ENCODE measurements at regions not wholly inside any gene's neighbourhood (a gene's known extent, or its start where the extent isn't known, plus 50 kb on each side); places are given as distances from the start of the nearest gene placed in this dataset.

DNA sequence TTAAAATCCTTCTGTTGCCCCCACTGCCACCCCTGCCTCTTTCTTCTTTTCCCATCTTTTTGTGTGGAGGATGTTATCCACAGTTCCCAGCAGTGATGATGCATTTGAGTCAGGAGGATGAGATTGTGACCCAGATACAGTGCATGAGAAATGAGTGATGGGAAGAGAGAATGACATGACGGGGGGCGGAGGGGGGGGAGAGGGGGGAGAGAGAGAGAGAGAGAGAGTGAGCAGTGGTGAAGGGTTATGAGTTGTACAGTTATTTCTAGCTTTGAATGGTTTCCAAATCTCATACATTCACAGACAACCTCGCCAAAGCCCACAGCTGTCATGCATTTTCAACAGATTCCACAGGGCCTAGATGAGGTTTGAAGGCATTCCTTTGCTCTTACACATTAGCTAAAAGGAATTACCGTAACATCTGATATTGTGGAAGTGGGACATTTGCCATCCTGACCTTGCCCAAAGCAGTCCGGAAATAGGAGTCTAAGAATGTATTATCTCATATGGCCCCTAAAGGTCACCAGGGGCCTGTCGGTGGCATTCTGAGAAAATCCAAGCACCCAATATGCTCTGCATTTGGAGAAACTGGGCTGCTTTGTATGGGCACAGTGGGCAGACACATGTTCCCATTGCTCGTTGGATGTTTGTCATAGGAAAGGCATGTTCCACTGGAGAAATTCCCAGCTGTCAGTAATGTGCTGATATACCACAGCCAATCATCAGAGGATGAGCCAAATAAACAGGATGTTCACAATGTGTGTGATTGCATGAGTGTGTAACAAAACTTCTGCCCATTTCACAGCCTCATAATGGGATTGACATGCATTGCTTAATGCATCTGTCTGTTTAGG is 435.8 kb downstream of the SPRY1 start:
- TF ChIP-seq ZFX (IDR thresholded peaks at IDR 0.05), result no peak
- TF ChIP-seq, protein P1, sequence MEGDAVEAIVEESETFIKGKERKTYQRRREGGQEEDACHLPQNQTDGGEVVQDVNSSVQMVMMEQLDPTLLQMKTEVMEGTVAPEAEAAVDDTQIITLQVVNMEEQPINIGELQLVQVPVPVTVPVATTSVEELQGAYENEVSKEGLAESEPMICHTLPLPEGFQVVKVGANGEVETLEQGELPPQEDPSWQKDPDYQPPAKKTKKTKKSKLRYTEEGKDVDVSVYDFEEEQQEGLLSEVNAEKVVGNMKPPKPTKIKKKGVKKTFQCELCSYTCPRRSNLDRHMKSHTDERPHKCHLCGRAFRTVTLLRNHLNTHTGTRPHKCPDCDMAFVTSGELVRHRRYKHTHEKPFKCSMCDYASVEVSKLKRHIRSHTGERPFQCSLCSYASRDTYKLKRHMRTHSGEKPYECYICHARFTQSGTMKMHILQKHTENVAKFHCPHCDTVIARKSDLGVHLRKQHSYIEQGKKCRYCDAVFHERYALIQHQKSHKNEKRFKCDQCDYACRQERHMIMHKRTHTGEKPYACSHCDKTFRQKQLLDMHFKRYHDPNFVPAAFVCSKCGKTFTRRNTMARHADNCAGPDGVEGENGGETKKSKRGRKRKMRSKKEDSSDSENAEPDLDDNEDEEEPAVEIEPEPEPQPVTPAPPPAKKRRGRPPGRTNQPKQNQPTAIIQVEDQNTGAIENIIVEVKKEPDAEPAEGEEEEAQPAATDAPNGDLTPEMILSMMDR (conservative IDR thresholded peaks at IDR 0.05), result no peak
- H3K27ac ChIP-seq, result no peak overlapping the region

DNA sequence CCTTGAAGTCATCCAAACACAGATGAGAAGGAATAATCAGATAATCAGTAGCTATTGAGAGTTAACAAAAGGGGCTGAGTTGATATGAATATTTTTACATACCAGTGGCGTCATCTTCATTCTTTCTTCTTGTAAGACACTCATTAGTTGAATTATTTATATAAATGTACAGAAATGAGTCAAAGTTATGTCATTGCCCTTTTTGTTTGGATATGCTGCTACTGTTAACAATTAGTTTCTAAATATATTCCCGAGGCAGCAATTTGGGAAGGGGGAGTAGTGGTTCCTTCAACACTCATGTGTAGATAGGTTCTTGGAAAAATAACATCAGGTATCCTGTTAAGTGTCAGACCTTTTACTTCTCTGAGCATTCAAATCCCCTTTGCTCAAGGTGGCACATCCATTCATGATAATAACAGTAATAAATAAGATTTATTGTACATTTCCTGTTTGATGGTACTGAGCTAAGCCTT is 436.6 kb downstream of the SPRY1 start:
- H3K27ac ChIP-seq, result no peak overlapping the region
- TF ChIP-seq ZFX (IDR thresholded peaks at IDR 0.05), result no peak
- TF ChIP-seq, protein P1 (conservative IDR thresholded peaks at IDR 0.05), result no peak

DNA sequence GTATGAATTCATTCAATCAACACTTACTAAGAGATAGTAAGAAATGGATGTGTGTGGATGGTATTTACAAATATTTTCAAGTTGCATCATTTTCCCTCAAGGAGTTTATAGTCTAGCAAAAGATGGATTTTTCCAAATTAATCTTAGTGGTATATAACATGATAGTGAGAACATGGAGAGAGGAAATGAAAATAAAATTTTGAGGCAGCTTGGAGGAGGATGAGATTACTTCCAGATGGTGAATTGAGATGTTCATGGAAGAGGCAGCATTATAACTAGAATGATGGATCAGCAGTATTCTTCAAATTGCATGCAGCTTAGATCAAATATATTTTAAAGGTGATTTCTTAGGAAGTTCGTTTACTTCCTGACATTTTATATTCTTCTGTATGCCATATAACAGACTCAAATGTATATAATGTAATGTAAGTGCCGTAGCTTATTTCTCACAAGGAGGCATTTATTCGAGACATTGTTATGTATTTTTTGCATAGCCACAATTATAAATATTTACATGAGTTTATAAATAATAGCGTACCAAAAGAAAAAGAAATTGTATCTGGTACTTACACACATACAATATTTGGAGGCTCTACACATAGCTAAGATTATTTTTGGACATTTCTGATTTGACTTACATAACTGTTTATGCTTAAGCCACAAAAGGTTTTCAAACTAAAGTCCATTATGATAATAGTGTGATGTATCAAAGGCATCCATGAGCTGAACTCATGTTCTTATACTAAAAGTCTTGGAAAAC is 439.4 kb downstream of the SPRY1 start:
- no peak overlapping the region for H3K27ac ChIP-seq
- TF ChIP-seq ZFX (IDR thresholded peaks at IDR 0.05), result no peak
- TF ChIP-seq, protein P1 (conservative IDR thresholded peaks at IDR 0.05), result no peak

DNA sequence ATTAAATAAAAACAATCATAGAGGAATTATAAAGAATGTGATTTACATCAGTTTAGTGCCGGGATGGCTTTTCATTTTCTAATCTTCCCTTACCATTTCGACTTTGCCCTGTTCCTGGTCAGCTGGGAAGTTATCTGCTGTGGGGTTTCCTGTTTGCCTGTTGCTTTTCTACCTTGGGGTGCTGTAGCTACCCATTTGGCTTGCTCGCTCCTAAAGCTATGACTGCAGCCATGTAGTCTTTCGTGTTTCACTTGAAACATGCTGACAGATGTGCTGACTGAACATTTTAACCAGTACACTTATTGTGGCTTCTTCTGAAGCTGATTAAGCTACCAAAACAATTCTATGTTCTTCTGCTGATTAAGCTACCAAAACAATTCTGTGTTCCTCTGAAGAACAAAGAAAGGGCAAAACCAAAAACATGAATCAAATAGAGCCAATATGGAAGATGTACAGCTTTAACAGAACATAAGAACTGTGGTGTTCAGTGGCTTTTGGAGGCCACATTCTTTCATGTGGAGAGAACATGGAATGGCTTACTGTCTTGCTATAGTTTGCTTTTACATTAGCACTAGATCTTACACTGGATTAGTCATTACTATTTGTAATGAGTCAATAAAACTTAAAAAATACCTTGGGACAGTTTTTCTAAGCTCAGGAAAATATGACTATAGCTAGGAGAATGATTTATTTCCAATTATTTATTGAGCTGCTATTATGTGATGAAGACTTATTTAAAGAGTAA is 440.4 kb downstream of the SPRY1 start:
- no peak for TF ChIP-seq ZFX (IDR thresholded peaks at IDR 0.05)
- H3K27ac ChIP-seq, result no peak overlapping the region

DNA sequence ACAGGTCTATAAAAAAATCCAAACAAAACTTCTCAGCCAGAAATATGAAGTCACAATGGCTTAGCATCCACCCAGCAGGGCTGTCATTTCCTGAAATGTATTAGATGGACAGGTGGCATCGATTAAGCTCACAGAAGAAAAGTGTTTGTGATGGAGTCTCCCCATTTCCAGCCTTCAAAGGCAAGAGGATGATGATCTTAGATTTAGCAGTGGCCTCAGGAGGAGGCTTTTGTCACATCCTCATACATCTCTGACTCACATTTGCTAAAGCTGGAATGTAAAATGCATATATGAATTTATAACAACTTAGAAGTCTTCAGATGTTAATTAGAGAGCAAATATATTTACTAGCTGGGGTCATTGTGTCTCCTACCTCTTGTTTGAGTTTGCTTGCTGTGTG is 441.9 kb downstream of the SPRY1 start:
- TF ChIP-seq ZFX (IDR thresholded peaks at IDR 0.05), result no peak
- TF ChIP-seq, protein P1 (conservative IDR thresholded peaks at IDR 0.05), result no peak
- no peak overlapping the region for H3K27ac ChIP-seq

DNA sequence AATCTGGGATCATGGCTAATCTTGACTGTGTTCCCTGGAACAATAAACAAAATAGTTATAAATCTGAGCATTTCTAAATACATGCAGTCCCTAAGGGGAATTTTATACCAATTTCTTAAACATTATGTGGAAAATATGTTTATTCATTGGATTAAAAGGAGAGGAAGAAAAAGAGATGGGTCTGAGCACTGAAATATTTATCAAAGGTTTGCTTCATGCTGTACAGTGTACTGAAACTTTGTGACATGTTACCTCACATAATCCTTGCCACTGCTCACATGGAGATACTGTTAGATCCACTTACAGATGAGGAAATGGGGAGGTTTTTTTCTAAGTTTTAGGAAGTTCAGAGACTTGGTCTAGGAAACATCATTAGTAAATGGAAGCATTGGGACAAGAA is 443.6 kb downstream of the SPRY1 start:
- TF ChIP-seq ZFX (IDR thresholded peaks at IDR 0.05), result no peak
- TF ChIP-seq, protein P1 (conservative IDR thresholded peaks at IDR 0.05), result no peak
- no peak overlapping the region for H3K27ac ChIP-seq

DNA sequence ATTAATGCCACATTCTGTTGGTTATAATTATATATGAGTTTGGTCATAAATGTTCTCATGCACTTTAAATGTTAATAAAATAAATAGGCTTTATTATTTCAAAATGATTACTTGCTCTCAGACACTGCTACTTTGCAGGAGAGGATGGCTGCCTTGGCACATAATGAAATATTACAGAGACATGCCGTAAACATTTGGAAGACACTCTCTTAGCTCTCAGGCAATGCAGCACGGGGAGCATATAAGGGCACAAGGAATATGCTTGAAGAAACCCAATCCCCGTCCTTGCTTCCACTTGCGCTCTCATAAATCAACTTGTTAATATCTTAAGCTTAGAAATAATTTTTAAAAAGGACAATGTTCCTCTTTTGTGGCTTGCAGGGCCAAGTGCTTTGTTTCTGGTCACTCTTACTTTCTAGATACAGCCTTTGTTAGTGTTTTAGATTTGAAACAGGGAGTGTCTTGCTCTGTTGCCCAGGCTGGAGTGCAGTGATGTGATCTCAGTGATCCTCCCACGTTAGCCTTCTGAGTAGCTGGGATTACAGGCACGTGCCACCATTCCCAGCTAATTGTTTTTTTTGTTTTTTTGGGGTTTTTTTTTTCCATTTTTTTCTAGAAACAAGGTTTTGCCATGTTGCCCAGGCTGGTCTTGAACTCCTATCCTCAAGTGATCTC is 445.0 kb downstream of the SPRY1 start:
- TF ChIP-seq, protein P1 (conservative IDR thresholded peaks at IDR 0.05), result no peak
- TF ChIP-seq ZFX (IDR thresholded peaks at IDR 0.05), result no peak
- no peak overlapping the region for H3K27ac ChIP-seq
